H9 (cell line): ENCODE measurements at regions not wholly inside any gene's neighbourhood (a gene's known extent, or its start where the extent isn't known, plus 50 kb on each side); places are given as distances from the start of the nearest gene placed in this dataset.

Source experiments
- DNase-seq: peaks from one replicate; pipeline ENCODE4 v3.0.0-alpha.2; 2017
- H2AFZ ChIP-seq: one replicate; pipeline ENCODE4 v1.6.1; 2013; ENCODE audit warnings: mild to moderate bottlenecking, low read length, control low read depth, moderate library complexity
- H2AK5ac ChIP-seq: 2 replicates; pipeline ENCODE4 v1.6.1; 2013; ENCODE audit warnings: low read length, control low read depth, mixed read lengths; ENCODE audit not compliant: insufficient read length
- H2BK120ac ChIP-seq: one replicate; pipeline ENCODE4 v1.6.1; 2013; ENCODE audit warnings: low read depth, mild to moderate bottlenecking, low read length, control low read depth, inconsistent platforms; ENCODE audit not compliant: poor library complexity, severe bottlenecking
- H2BK12ac ChIP-seq: 2 replicates; pipeline ENCODE4 v1.6.1; 2013; ENCODE audit warnings: low read length, control low read depth, mixed read lengths, low read depth; ENCODE audit not compliant: insufficient read length
- H2BK15ac ChIP-seq: 2 replicates; pipeline ENCODE4 v1.6.1; 2013; ENCODE audit warnings: low read depth, low read length, control low read depth
- H2BK20ac ChIP-seq: one replicate; pipeline ENCODE4 v1.6.1; 2013; ENCODE audit warnings: low read depth, mild to moderate bottlenecking, low read length, control low read depth, inconsistent platforms; ENCODE audit not compliant: poor library complexity, severe bottlenecking
- H2BK5ac ChIP-seq: 2 replicates; pipeline ENCODE4 v1.6.1; 2013; ENCODE audit warnings: low read length, control low read depth, mixed read lengths; ENCODE audit not compliant: insufficient read length
- H3K14ac ChIP-seq: 2 replicates; pipeline ENCODE4 v1.6.1; 2013; ENCODE audit warnings: low read length, control low read depth; ENCODE audit not compliant: insufficient read depth
- H3K18ac ChIP-seq: 2 replicates; pipeline ENCODE4 v1.6.1; 2013; ENCODE audit warnings: low read depth, mild to moderate bottlenecking, mixed read lengths, low read length, control low read depth; ENCODE audit not compliant: insufficient read length
- H3K23ac ChIP-seq: 2 replicates; pipeline ENCODE4 v1.6.1; 2013; ENCODE audit warnings: low read length, control low read depth, mixed read lengths, low read depth; ENCODE audit not compliant: insufficient read length
- H3K23me2 ChIP-seq: 2 replicates; pipeline ENCODE4 v1.6.1; 2013; ENCODE audit warnings: low read depth, mild to moderate bottlenecking, mixed read lengths, low read length, control low read depth; ENCODE audit not compliant: insufficient read length, poor library complexity, severe bottlenecking
- H3K27ac ChIP-seq: 2 replicates; pipeline ENCODE4 v1.5.1; 2013; ENCODE audit warnings: low read length, control low read depth, mixed read lengths, low read depth; ENCODE audit not compliant: insufficient read length
- H3K27me3 ChIP-seq: 2 replicates; pipeline ENCODE4 v1.6.1; 2013; ENCODE audit warnings: low read length, control low read depth, inconsistent platforms; ENCODE audit not compliant: insufficient read depth
- H3K4ac ChIP-seq: 2 replicates; pipeline ENCODE4 v1.6.1; 2013; ENCODE audit warnings: low read depth, mild to moderate bottlenecking, control low read depth, inconsistent platforms, low read length, moderate library complexity
- H3K4me1 ChIP-seq: 2 replicates; pipeline ENCODE4 v1.6.1; 2013; ENCODE audit warnings: low read length, control low read depth, inconsistent platforms; ENCODE audit not compliant: insufficient read depth
- H3K4me2 ChIP-seq: 2 replicates; pipeline ENCODE4 v1.6.1; 2013; ENCODE audit warnings: low read length, control low read depth, mixed read lengths; ENCODE audit not compliant: insufficient read length, insufficient read depth
- H3K56ac ChIP-seq: 2 replicates; pipeline ENCODE4 v1.6.1; 2013; ENCODE audit warnings: low read depth, mild to moderate bottlenecking, mixed read lengths, low read length, control low read depth; ENCODE audit not compliant: insufficient read length
- H3K79me1 ChIP-seq: 2 replicates; pipeline ENCODE4 v1.6.1; 2013; ENCODE audit warnings: low read depth, mild to moderate bottlenecking, moderate library complexity, low read length, control low read depth, inconsistent platforms; ENCODE audit not compliant: insufficient read depth, poor library complexity, severe bottlenecking
- H3K79me2 ChIP-seq: 2 replicates; pipeline ENCODE4 v1.6.1; 2013; ENCODE audit warnings: low read length, control low read depth, inconsistent platforms; ENCODE audit not compliant: insufficient read depth
- H3K9ac ChIP-seq: 2 replicates; pipeline ENCODE4 v1.6.1; 2013; ENCODE audit warnings: low read length, control low read depth, mixed read lengths; ENCODE audit not compliant: insufficient read length; ENCODE audit errors: extremely low read depth
- H3K9me3 ChIP-seq: one replicate; pipeline ENCODE4 v1.6.1; 2013; ENCODE audit warnings: low read depth, low read length, inconsistent platforms; ENCODE audit not compliant: control insufficient read depth
- H3T11ph ChIP-seq: one replicate; pipeline ENCODE4 v1.6.1; 2013; ENCODE audit warnings: mild to moderate bottlenecking, low read length, control low read depth, inconsistent platforms
- H4K20me1 ChIP-seq: one replicate; pipeline ENCODE4 v1.6.1; 2013; ENCODE audit not compliant: control insufficient read depth, insufficient read length, insufficient read depth
- H4K5ac ChIP-seq: 2 replicates; pipeline ENCODE4 v1.6.1; 2013; ENCODE audit warnings: low read depth, mild to moderate bottlenecking, mixed read lengths, low read length, control low read depth; ENCODE audit not compliant: insufficient read length
- H4K8ac ChIP-seq: replicated peaks from 2 replicates; pipeline ENCODE4 v1.6.1; 2013; ENCODE audit warnings: low read length, control low read depth, mixed read lengths, low read depth; ENCODE audit not compliant: insufficient read length
- H4K91ac ChIP-seq: 2 replicates; pipeline ENCODE4 v1.6.1; 2013; ENCODE audit warnings: low read depth, mild to moderate bottlenecking, moderate library complexity, mixed read lengths, low read length, control low read depth; ENCODE audit not compliant: insufficient read length
- H3K27ac Mint-ChIP-seq, 3 experiments: 2 replicates in 2 of 3; 3 replicates in 1 of 3; pipeline ENCODE4 v1.8.0; 2020 to 2021; ENCODE audit warnings: mixed read lengths in 3 of 3, mild to moderate bottlenecking in 1 of 3, moderate library complexity in 1 of 3
- H3K27me3 Mint-ChIP-seq: 2 replicates; pipeline ENCODE4 v1.8.0; 2021; ENCODE audit warnings: low read depth, mild to moderate bottlenecking, moderate library complexity, mixed read lengths
- H3K36me3 Mint-ChIP-seq, 3 experiments: 2 replicates in 2 of 3; 3 replicates in 1 of 3; pipeline ENCODE4 v1.8.0; 2020 to 2021; ENCODE audit warnings: low read depth in 3 of 3, mixed read lengths in 3 of 3; ENCODE audit not compliant: insufficient read depth in 1 of 3
- H3K4me1 Mint-ChIP-seq, 2 experiments: 2 replicates each; pipeline ENCODE4 v1.8.0; 2020; ENCODE audit warnings: mixed read lengths in 2 of 2
- H3K4me3 Mint-ChIP-seq, 2 experiments: 2 replicates in 1 of 2; 3 replicates in 1 of 2; pipeline ENCODE4 v1.8.0; 2020 to 2021; ENCODE audit warnings: mild to moderate bottlenecking in 2 of 2, mixed read lengths in 2 of 2, moderate library complexity in 1 of 2
- H3K9me3 Mint-ChIP-seq, 2 experiments: 2 replicates in 1 of 2; 3 replicates in 1 of 2; pipeline ENCODE4 v1.8.0; 2020; ENCODE audit warnings: mild to moderate bottlenecking in 2 of 2, mixed read lengths in 2 of 2, moderate library complexity in 1 of 2
- WGBS: extraction: QIAGEN DNeasy Blood & Tissue Kit; methylation state at CpG from one replicate; pipeline ENCODE4 v1.1.7; 2013; ENCODE audit warnings: missing lambda C conversion rate, low lambda C conversion rate, mixed read lengths; ENCODE audit not compliant: insufficient read length; ENCODE audit errors: extremely low coverage; 5-methylcytosine and 5-hydroxymethylcytosine counted together
- TF ChIP-seq, protein P1 (sequence below): fragments of 200-600 bp; sonication (generic); conservative IDR thresholded peaks from 3 replicates; pipeline ENCODE4 v1.8.0; 2021; ENCODE audit warnings: antibody characterized with exemption, mild to moderate bottlenecking

DNA sequence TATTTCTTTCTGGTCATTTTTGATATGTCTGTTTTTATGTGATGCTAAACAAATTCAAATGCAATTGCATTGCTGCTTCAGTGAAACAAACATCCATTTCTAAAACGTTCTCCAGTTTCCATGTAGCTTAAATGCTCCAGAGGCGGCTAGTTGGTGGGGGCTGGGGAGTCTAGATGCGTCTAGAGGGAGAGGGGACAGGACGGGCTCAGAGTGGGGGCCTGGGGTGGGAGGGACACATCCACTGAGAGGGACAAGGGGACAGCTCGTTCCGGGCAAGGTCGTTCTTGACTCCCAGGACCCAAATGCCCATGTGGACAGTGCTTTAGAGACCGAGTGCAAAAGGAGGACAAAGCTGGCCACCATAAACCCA, 102.3 kb downstream of the FOXL1 start:
- no peak overlapping the region for H3K4me3 Mint-ChIP-seq
- H3K4me1 Mint-ChIP-seq: no peaks in the 10 kb centered on the region; a peak in 1 of 4 replicates
- peaks cover 10% of the 10 kb centered on the region for H3K27me3 Mint-ChIP-seq
- H4K91ac ChIP-seq: no peak overlapping the region
- no peaks in the 10 kb centered on the region for H3K4me1 ChIP-seq
- no peaks in the 10 kb centered on the region for H3K9me3 ChIP-seq
- no peak overlapping the region for H3K9ac ChIP-seq
- no peaks in the 10 kb centered on the region for H4K20me1 ChIP-seq
- DNase-seq: no peak
- no peak overlapping the region for H3K27ac ChIP-seq
- no peak overlapping the region for H2BK12ac ChIP-seq
- peaks cover 0 to 6% (median 2%) of the 10 kb centered on the region in 3 experiments; a peak in 2 of 7 replicates for H3K36me3 Mint-ChIP-seq
- H3K4me2 ChIP-seq: no peak overlapping the region
- H2AFZ ChIP-seq: no peak overlapping the region
- no peak overlapping the region for H3T11ph ChIP-seq
- H3K14ac ChIP-seq: no peak overlapping the region; the same call in 1 of the 2 replicates
- no peak overlapping the region for H3K4ac ChIP-seq
- H4K8ac ChIP-seq: no peak overlapping the region
- H2BK20ac ChIP-seq: no peak overlapping the region
- no peaks in the 10 kb centered on the region for H3K79me2 ChIP-seq
- no peaks in the 10 kb centered on the region for H3K79me1 ChIP-seq
- H4K5ac ChIP-seq: no peak overlapping the region
- H2AK5ac ChIP-seq: no peak overlapping the region
- H3K9me3 Mint-ChIP-seq: peaks cover 6 to 8% of the 10 kb centered on the region in 2 experiments; a peak in 4 of 5 replicates
- WGBS: no CpG with 5 or more reads among the region's 8 CpGs
- H2BK5ac ChIP-seq: no peak overlapping the region
- H3K27me3 ChIP-seq: no peaks in the 10 kb centered on the region
- no peak overlapping the region for H2BK15ac ChIP-seq
- TF ChIP-seq, protein P1, sequence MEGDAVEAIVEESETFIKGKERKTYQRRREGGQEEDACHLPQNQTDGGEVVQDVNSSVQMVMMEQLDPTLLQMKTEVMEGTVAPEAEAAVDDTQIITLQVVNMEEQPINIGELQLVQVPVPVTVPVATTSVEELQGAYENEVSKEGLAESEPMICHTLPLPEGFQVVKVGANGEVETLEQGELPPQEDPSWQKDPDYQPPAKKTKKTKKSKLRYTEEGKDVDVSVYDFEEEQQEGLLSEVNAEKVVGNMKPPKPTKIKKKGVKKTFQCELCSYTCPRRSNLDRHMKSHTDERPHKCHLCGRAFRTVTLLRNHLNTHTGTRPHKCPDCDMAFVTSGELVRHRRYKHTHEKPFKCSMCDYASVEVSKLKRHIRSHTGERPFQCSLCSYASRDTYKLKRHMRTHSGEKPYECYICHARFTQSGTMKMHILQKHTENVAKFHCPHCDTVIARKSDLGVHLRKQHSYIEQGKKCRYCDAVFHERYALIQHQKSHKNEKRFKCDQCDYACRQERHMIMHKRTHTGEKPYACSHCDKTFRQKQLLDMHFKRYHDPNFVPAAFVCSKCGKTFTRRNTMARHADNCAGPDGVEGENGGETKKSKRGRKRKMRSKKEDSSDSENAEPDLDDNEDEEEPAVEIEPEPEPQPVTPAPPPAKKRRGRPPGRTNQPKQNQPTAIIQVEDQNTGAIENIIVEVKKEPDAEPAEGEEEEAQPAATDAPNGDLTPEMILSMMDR: no peak
- H3K27ac Mint-ChIP-seq: no peak overlapping the region
- no peak overlapping the region for H2BK120ac ChIP-seq
- no peak overlapping the region for H3K23ac ChIP-seq
- H3K23me2 ChIP-seq: no peaks in the 10 kb centered on the region
- H3K18ac ChIP-seq: no peak overlapping the region
- no peak overlapping the region for H3K56ac ChIP-seq
